HG02571 (cell line): ENCODE measurements at regions not wholly inside any gene's neighbourhood (a gene's known extent, or its start where the extent isn't known, plus 50 kb on each side); places are given as distances from the start of the nearest gene placed in this dataset.
A peak's percentile ranks its signal among the peaks of the same experiment; 100 is the strongest.

Experiments
- ATAC-seq: cut with Tn5 transposase; IDR thresholded peaks from one replicate; pipeline ENCODE4 v1.9.1; 2021; ENCODE audit warnings: mild to moderate bottlenecking, moderate library complexity; ENCODE audit not compliant: unreplicated experiment

- ATAC-seq = no peak
Observed at GRCh38 chr9:7988644-7989280, 189.2 kb upstream of the DMAC1 start.

- ATAC-seq = no peak
Observed at GRCh38 chr9:7984692-7985091, 185.1 kb upstream of the DMAC1 start.

- ATAC-seq = no peak
Observed at GRCh38 chr9:7984203-7984602, 184.6 kb upstream of the DMAC1 start.

- ATAC-seq = no peak
Observed at GRCh38 chr9:7983490-7983889, 183.9 kb upstream of the DMAC1 start.

- no peak for ATAC-seq
Observed at GRCh38 chr9:7982907-7983306, 183.3 kb upstream of the DMAC1 start.

GRCh38 chr9:7980691-7981289, 181.2 kb upstream of the DMAC1 start:
- ATAC-seq = no peak

GRCh38 chr9:7980041-7980440, 180.5 kb upstream of the DMAC1 start:
- ATAC-seq = no peak

GRCh38 chr9:7979611-7980010, 180.0 kb upstream of the DMAC1 start:
- ATAC-seq = no peak

GRCh38 chr9:7977586-7977985, 178.0 kb upstream of the DMAC1 start:
- ATAC-seq = no peak

- ATAC-seq = no peak
Observed at GRCh38 chr9:7976856-7977255, 177.3 kb upstream of the DMAC1 start.

- ATAC-seq = peak; percentile 98
Observed at GRCh38 chr9:7976167-7976755, 176.7 kb upstream of the DMAC1 start.

GRCh38 chr9:7975336-7975735, 175.8 kb upstream of the DMAC1 start:
- ATAC-seq = no peak

GRCh38 chr9:7974335-7974960, 174.9 kb upstream of the DMAC1 start:
- no peak for ATAC-seq

- ATAC-seq = no peak
Observed at GRCh38 chr9:7973123-7973522, 173.5 kb upstream of the DMAC1 start.

GRCh38 chr9:7970681-7971330, 171.2 kb upstream of the DMAC1 start:
- no peak for ATAC-seq

- ATAC-seq = no peak
Observed at GRCh38 chr9:7968687-7969086, 169.1 kb upstream of the DMAC1 start.

- ATAC-seq = no peak
Observed at GRCh38 chr9:7967851-7968250, 168.3 kb upstream of the DMAC1 start.

- ATAC-seq = no peak
Observed at GRCh38 chr9:7967093-7967827, 167.7 kb upstream of the DMAC1 start.

- no peak for ATAC-seq
Observed at GRCh38 chr9:7965063-7965462, 165.5 kb upstream of the DMAC1 start.

GRCh38 chr9:7963026-7963425, 163.4 kb upstream of the DMAC1 start:
- no peak for ATAC-seq

- ATAC-seq = no peak
Observed at GRCh38 chr9:7961076-7961475, 161.5 kb upstream of the DMAC1 start.
